ENCODE measurements at regions not wholly inside any gene's neighbourhood (a gene's known extent, or its start where the extent isn't known, plus 50 kb on each side); places are given as distances from the start of the nearest gene placed in this dataset.

DNA sequence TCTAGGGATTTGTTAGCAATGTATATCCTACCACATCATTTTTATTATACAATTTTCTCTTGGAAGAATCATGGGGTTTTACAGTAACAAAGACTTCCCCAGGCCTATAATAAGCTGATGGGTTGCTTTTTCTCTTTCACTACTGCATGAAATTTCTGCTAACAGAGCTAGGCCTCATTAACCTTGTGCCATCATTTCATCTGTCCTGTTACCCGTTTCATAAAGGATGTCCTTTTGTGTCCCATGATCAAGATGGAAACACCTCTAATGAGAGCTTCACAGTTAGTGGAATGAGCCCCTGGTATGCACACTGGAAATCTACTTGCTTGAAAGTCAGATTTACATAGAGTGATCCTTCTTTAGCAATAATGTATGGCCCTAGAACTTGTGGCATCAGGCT, 138.7 kb downstream of the RXFP2 start (continued):
- TF ChIP-seq, protein P1, sequence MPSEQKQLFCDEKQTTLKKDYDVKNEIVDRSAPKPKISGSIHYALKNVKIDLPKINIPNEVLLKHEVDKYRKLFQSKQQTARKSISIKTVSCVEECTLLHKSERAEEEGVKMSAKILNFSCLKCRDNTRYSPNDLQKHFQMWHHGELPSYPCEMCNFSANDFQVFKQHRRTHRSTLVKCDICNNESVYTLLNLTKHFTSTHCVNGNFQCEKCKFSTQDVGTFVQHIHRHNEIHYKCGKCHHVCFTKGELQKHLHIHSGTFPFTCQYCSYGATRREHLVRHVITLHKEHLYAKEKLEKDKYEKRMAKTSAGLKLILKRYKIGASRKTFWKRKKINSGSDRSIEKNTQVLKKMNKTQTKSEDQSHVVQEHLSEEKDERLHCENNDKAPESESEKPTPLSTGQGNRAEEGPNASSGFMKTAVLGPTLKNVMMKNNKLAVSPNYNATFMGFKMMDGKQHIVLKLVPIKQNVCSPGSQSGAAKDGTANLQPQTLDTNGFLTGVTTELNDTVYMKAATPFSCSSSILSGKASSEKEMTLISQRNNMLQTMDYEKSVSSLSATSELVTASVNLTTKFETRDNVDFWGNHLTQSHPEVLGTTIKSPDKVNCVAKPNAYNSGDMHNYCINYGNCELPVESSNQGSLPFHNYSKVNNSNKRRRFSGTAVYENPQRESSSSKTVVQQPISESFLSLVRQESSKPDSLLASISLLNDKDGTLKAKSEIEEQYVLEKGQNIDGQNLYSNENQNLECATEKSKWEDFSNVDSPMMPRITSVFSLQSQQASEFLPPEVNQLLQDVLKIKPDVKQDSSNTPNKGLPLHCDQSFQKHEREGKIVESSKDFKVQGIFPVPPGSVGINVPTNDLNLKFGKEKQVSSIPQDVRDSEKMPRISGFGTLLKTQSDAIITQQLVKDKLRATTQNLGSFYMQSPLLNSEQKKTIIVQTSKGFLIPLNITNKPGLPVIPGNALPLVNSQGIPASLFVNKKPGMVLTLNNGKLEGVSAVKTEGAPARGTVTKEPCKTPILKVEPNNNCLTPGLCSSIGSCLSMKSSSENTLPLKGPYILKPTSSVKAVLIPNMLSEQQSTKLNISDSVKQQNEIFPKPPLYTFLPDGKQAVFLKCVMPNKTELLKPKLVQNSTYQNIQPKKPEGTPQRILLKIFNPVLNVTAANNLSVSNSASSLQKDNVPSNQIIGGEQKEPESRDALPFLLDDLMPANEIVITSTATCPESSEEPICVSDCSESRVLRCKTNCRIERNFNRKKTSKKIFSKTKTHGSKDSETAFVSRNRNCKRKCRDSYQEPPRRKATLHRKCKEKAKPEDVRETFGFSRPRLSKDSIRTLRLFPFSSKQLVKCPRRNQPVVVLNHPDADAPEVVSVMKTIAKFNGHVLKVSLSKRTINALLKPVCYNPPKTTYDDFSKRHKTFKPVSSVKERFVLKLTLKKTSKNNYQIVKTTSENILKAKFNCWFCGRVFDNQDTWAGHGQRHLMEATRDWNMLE (tag by site-specific recombination; conservative IDR thresholded peaks at IDR 0.05; ENCODE audit: low read depth), result no peak
- no peak for TF ChIP-seq ZBTB48 (tag by site-specific recombination; IDR thresholded peaks at IDR 0.05)

DNA sequence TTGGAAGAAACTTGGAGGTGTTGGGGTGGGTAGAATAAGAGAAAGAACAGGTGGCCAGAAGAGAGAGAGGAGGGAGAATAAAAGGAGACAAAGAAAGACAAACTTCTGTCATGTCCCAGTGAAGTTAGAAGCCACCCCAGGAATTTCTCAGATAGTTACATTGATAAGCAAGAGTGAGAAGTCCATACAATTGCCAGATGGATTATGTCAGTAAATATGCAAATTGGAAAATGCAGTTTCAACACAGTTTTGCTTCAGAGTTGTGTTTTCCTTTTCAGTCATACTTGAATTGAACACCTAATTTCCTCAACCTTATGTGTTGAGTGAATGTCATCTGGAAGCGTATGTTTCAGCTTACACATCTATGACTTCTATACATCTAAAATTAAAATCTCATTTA, 139.2 kb downstream of the RXFP2 start:
- Histone ChIP-seq H3K27ac (ENCODE audit: extremely low read depth, low read depth, low read length) (no peak overlapping the region), H3K9me3 (ENCODE audit: control insufficient read depth, insufficient read depth, low read depth, low read length) (no peaks in the 10 kb centered on the region), H3K36me3 (ENCODE audit: control insufficient read depth in 2 of 2, insufficient read depth in 1 of 2, low read length in 2 of 2) (no peaks in the 10 kb centered on the region), H3K4me3 (ENCODE audit: low read depth, low read length) (no peak overlapping the region), H3K4me1 (ENCODE audit: control insufficient read depth, insufficient read depth, low read length) (no peaks in the 10 kb centered on the region)
- TF ChIP-seq ZNF223 (tag by site-specific recombination; IDR thresholded peaks at IDR 0.05) (no peak), ZNF335 (tag by site-specific recombination; conservative IDR thresholded peaks at IDR 0.05) (0 out of 2 replicates have a peak, but pooled peaks have one; percentile 19)
- ChIA-PET POLR2A (no interaction called here), CTCF (interaction anchor here (0.5 to 1.4 kb wide), 3 partner anchors 31 to 703 kb away, joined by 3 to 5 read pairs (median 4); no protein-coding TSS in a partner anchor)

DNA sequence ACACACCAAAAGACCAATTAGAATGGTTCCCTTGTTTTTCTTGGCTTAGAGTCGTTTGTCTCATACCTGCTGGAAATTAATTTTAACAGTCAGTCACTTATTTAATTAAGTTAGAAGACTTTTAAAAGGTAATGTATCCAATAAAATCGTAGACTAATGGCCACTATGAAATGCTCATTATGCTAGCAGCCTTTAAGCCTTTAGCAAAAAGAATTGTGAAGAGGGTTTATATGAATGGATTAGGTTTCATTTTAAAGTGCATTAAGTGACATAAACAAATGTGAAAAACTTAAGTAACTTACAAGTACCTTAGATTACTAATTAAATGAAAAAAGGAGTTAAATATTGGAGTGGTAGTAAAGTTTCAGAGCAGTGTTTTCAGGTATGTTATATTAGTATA, 139.6 kb downstream of the RXFP2 start:
- Histone ChIP-seq H3K9me3 (ENCODE audit: control insufficient read depth, insufficient read depth, low read depth, low read length) (no peaks in the 10 kb centered on the region), H3K36me3 (ENCODE audit: control insufficient read depth in 2 of 2, insufficient read depth in 1 of 2, low read length in 2 of 2) (no peaks in the 10 kb centered on the region), H3K27ac (ENCODE audit: extremely low read depth, low read depth, low read length) (no peak overlapping the region), H3K4me1 (ENCODE audit: control insufficient read depth, insufficient read depth, low read length) (no peaks in the 10 kb centered on the region), H3K4me3 (ENCODE audit: low read depth, low read length) (no peak overlapping the region)
- CTCF ChIA-PET, result interaction anchor here (1.4 kb wide), 1 partner anchor 31 kb away, joined by 4 read pairs; no protein-coding TSS in a partner anchor
- POLR2A ChIA-PET, result no interaction called here
- TF ChIP-seq ZBTB1 (tag by site-specific recombination; IDR thresholded peaks at IDR 0.05), result no peak
- TF ChIP-seq, protein P2, sequence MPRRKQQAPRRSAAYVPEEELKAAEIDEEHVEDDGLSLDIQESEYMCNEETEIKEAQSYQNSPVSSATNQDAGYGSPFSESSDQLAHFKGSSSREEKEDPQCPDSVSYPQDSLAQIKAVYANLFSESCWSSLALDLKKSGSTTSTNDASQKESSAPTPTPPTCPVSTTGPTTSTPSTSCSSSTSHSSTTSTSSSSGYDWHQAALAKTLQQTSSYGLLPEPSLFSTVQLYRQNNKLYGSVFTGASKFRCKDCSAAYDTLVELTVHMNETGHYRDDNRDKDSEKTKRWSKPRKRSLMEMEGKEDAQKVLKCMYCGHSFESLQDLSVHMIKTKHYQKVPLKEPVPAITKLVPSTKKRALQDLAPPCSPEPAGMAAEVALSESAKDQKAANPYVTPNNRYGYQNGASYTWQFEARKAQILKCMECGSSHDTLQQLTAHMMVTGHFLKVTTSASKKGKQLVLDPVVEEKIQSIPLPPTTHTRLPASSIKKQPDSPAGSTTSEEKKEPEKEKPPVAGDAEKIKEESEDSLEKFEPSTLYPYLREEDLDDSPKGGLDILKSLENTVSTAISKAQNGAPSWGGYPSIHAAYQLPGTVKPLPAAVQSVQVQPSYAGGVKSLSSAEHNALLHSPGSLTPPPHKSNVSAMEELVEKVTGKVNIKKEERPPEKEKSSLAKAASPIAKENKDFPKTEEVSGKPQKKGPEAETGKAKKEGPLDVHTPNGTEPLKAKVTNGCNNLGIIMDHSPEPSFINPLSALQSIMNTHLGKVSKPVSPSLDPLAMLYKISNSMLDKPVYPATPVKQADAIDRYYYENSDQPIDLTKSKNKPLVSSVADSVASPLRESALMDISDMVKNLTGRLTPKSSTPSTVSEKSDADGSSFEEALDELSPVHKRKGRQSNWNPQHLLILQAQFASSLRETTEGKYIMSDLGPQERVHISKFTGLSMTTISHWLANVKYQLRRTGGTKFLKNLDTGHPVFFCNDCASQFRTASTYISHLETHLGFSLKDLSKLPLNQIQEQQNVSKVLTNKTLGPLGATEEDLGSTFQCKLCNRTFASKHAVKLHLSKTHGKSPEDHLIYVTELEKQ (tag by site-specific recombination; IDR thresholded peaks at IDR 0.05; ENCODE audit: borderline replicate concordance), result peak; percentile 57; the same call in 1 of the 2 replicates
- TF ChIP-seq KLF1 (tag by site-specific recombination; IDR thresholded peaks at IDR 0.05), result 0 out of 2 replicates have a peak, but pooled peaks have one; percentile 11
- TF ChIP-seq ZNF10 (tag by site-specific recombination; IDR thresholded peaks at IDR 0.05), result no peak
- peak; percentile 61 for TF ChIP-seq FEZF1 (tag by site-specific recombination; IDR thresholded peaks at IDR 0.05)
- TF ChIP-seq WT1 (tag by site-specific recombination; IDR thresholded peaks at IDR 0.05), result peak; percentile 94
- peak; percentile 73; the same call in 1 of the 2 replicates for TF ChIP-seq BCL11B (tag by site-specific recombination; IDR thresholded peaks at IDR 0.05; ENCODE audit: low read depth)
- TF ChIP-seq, protein P3, sequence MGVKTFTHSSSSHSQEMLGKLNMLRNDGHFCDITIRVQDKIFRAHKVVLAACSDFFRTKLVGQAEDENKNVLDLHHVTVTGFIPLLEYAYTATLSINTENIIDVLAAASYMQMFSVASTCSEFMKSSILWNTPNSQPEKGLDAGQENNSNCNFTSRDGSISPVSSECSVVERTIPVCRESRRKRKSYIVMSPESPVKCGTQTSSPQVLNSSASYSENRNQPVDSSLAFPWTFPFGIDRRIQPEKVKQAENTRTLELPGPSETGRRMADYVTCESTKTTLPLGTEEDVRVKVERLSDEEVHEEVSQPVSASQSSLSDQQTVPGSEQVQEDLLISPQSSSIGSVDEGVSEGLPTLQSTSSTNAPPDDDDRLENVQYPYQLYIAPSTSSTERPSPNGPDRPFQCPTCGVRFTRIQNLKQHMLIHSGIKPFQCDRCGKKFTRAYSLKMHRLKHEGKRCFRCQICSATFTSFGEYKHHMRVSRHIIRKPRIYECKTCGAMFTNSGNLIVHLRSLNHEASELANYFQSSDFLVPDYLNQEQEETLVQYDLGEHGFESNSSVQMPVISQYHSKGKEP (tag by site-specific recombination; IDR thresholded peaks at IDR 0.05), result peak; percentile 37; the same call in 1 of the 2 replicates
- peak; percentile 63 for TF ChIP-seq ZNF843 (tag by site-specific recombination; IDR thresholded peaks at IDR 0.05)
- TF ChIP-seq REPIN1 (tag by site-specific recombination; IDR thresholded peaks at IDR 0.05; ENCODE audit: low read depth), result no peak
- no peak for TF ChIP-seq HOXD13 (CRISPR knock-in tag; IDR thresholded peaks at IDR 0.05; ENCODE audit: borderline replicate concordance)
- TF ChIP-seq, protein P4, sequence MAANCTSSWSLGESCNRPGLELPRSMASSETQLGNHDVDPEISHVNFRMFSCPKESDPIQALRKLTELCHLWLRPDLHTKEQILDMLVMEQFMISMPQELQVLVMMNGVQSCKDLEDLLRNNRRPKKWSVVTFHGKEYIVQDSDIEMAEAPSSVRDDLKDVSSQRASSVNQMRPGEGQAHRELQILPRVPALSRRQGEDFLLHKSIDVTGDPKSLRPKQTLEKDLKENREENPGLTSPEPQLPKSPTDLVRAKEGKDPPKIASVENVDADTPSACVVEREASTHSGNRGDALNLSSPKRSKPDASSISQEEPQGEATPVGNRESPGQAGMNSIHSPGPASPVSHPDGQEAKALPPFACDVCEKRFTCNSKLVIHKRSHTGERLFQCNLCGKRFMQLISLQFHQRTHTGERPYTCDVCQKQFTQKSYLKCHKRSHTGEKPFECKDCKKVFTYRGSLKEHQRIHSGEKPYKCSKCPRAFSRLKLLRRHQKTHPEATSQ (tag by site-specific recombination; IDR thresholded peaks at IDR 0.05), result no peak
- TF ChIP-seq, protein P5, sequence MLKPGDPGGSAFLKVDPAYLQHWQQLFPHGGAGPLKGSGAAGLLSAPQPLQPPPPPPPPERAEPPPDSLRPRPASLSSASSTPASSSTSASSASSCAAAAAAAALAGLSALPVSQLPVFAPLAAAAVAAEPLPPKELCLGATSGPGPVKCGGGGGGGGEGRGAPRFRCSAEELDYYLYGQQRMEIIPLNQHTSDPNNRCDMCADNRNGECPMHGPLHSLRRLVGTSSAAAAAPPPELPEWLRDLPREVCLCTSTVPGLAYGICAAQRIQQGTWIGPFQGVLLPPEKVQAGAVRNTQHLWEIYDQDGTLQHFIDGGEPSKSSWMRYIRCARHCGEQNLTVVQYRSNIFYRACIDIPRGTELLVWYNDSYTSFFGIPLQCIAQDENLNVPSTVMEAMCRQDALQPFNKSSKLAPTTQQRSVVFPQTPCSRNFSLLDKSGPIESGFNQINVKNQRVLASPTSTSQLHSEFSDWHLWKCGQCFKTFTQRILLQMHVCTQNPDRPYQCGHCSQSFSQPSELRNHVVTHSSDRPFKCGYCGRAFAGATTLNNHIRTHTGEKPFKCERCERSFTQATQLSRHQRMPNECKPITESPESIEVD (tag by site-specific recombination; IDR thresholded peaks at IDR 0.05), result peak; percentile 67
- TF ChIP-seq ZNF138 (tag by site-specific recombination; IDR thresholded peaks at IDR 0.05; ENCODE audit: borderline replicate concordance), result no peak
- TF ChIP-seq ZNF121 (tag by site-specific recombination; IDR thresholded peaks at IDR 0.05), result no peak
- TF ChIP-seq OSR2 (tag by site-specific recombination; IDR thresholded peaks at IDR 0.05), result peak; percentile 88
